ENCODE measurements at regions not wholly inside any gene's neighbourhood (a gene's known extent, or its start where the extent isn't known, plus 50 kb on each side); places are given as distances from the start of the nearest gene placed in this dataset.

DNA sequence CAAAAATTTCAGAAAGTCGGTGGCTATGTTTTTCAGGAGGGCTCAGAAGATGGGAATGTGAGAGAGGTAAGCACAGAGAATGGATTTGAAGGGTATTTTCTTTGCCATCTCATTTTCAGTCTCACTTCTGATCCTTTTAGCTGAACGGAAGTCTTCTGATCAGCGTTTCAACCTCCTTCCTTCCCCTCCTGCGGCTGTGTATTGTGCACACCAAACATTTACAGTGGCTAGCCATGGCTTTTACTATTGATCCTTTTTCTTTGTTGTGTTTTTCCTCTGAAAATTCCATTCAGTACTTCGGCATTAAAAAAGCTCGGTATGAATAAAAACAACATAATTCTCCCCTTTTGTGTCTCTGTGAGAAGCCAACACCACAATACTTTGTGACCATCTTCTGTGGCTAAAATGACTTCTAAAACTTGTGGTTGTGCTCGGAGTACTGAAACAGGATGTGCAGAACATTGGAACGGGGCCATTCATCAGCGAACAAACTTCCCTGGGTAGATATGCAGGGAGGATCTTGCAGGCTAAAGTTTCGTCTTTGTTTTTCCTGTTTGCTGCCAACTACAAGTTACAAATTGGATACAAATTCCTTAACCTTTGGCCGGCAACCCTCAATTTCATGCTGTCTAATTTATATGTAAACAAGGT is 260.8 kb upstream of the FAM98A start:
- Histone ChIP-seq H3K4me1 (ENCODE audit: insufficient read depth, low read length, poor library complexity, severe bottlenecking) (no peaks in the 10 kb centered on the region), H3K4me3 (ENCODE audit: low read depth, low read length, poor library complexity, severe bottlenecking) (no peak overlapping the region), H3K27ac (ENCODE audit: low read depth, low read length, poor library complexity, severe bottlenecking) (no peak overlapping the region), H4K20me1 (ENCODE audit: insufficient read depth, low read length) (no peaks in the 10 kb centered on the region), H3K9me3 (ENCODE audit: low read length) (no peaks in the 10 kb centered on the region), H3K4me2 (ENCODE audit: low read length) (no peak overlapping the region), H3K79me2 (ENCODE audit: insufficient read depth, low read depth, low read length) (no peaks in the 10 kb centered on the region), H2AFZ (ENCODE audit: low read length) (no peak overlapping the region), H3K9me2 (ENCODE audit: insufficient read depth, low read length) (no peaks in the 10 kb centered on the region), H3K36me3 (ENCODE audit: insufficient read depth, low read length) (no peaks in the 10 kb centered on the region)
- CTCF ChIA-PET (ENCODE audit: unreplicated experiment): no interaction called here
- intact Hi-C loops (cut with micrococcal nuclease; ENCODE audit: unreplicated experiment): no loop called here
- no TSS peak for BruUV-seq (replicated peaks)
- TF ChIP-seq EZH2phosphoT487 (IDR thresholded peaks at IDR 0.05; ENCODE audit: borderline replicate concordance, low read depth, low read length): no peak
- TF ChIP-seq, protein P1, sequence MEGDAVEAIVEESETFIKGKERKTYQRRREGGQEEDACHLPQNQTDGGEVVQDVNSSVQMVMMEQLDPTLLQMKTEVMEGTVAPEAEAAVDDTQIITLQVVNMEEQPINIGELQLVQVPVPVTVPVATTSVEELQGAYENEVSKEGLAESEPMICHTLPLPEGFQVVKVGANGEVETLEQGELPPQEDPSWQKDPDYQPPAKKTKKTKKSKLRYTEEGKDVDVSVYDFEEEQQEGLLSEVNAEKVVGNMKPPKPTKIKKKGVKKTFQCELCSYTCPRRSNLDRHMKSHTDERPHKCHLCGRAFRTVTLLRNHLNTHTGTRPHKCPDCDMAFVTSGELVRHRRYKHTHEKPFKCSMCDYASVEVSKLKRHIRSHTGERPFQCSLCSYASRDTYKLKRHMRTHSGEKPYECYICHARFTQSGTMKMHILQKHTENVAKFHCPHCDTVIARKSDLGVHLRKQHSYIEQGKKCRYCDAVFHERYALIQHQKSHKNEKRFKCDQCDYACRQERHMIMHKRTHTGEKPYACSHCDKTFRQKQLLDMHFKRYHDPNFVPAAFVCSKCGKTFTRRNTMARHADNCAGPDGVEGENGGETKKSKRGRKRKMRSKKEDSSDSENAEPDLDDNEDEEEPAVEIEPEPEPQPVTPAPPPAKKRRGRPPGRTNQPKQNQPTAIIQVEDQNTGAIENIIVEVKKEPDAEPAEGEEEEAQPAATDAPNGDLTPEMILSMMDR (conservative IDR thresholded peaks at IDR 0.05; ENCODE audit: low read length): no peak
- no peak for DNase-seq (ENCODE audit: low spot score)
- POLR2A ChIA-PET: no interaction called here

DNA sequence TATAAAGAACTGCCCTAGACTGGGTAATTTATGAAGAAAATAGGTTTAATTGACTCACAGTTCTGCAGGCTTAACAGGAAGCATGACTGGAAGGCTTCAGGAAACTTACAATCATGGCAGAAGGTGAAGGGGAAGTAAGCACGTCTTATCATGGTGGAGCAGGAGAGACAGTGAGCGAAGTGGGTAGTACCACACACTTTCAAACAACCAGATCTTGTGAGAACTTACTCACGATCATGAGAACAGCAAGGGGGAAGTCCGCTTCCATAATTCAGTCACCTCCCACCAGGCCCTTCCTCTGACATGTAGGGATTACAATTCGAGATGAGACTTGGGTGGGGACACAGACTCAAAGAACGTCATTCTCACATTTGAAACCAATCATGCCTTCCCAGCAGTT is 260.1 kb upstream of the FAM98A start:
- H3K9me2 ChIP-seq (ENCODE audit: insufficient read depth, low read length): no peaks in the 10 kb centered on the region
- no peak overlapping the region for H2AFZ ChIP-seq (ENCODE audit: low read length)
- H3K4me1 ChIP-seq (ENCODE audit: insufficient read depth, low read length, poor library complexity, severe bottlenecking): no peaks in the 10 kb centered on the region
- no peaks in the 10 kb centered on the region for H3K79me2 ChIP-seq (ENCODE audit: insufficient read depth, low read depth, low read length)
- POLR2A ChIA-PET: no interaction called here
- no peak for DNase-seq (ENCODE audit: low spot score)
- no peak overlapping the region for H3K4me2 ChIP-seq (ENCODE audit: low read length)
- no peaks in the 10 kb centered on the region for H4K20me1 ChIP-seq (ENCODE audit: insufficient read depth, low read length)
- BruUV-seq (replicated peaks): no TSS peak
- intact Hi-C loops (cut with micrococcal nuclease; ENCODE audit: unreplicated experiment): no loop called here
- no peak overlapping the region for H3K4me3 ChIP-seq (ENCODE audit: low read depth, low read length, poor library complexity, severe bottlenecking)
- no peak overlapping the region for H3K27ac ChIP-seq (ENCODE audit: low read depth, low read length, poor library complexity, severe bottlenecking)
- CTCF ChIA-PET (ENCODE audit: unreplicated experiment): no interaction called here
- H3K36me3 ChIP-seq (ENCODE audit: insufficient read depth, low read length): no peaks in the 10 kb centered on the region
- no peak for TF ChIP-seq EZH2phosphoT487 (IDR thresholded peaks at IDR 0.05; ENCODE audit: borderline replicate concordance, low read depth, low read length)
- TF ChIP-seq, protein P1 (conservative IDR thresholded peaks at IDR 0.05; ENCODE audit: low read length): no peak
- no peaks in the 10 kb centered on the region for H3K9me3 ChIP-seq (ENCODE audit: low read length)

DNA sequence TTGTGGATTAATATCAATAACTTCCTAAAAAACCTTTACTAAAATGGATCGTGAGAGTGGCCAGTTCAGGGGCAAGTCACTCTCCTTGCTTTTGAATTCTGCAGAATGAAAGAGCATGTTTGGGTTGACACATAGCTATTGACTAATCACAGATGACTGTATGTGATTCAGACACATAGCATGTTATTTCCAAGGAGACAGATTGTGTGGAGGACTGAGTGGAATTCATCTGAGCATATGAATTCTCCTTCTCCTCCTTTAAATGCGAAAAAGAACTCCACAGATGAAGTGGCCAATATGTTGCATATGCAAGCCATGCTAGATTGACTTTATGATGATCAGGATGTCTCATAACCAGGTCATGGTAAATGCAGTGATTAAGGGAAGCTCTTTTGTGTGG is 249.4 kb upstream of the FAM98A start:
- Histone ChIP-seq H3K4me3 (ENCODE audit: low read depth, low read length, poor library complexity, severe bottlenecking) (no peak overlapping the region), H3K4me1 (ENCODE audit: insufficient read depth, low read length, poor library complexity, severe bottlenecking) (no peaks in the 10 kb centered on the region), H3K36me3 (ENCODE audit: insufficient read depth, low read length) (no peaks in the 10 kb centered on the region), H2AFZ (ENCODE audit: low read length) (no peak overlapping the region), H3K27ac (ENCODE audit: low read depth, low read length, poor library complexity, severe bottlenecking) (no peak overlapping the region), H3K9me2 (ENCODE audit: insufficient read depth, low read length) (no peaks in the 10 kb centered on the region), H4K20me1 (ENCODE audit: insufficient read depth, low read length) (no peaks in the 10 kb centered on the region), H3K9me3 (ENCODE audit: low read length) (no peaks in the 10 kb centered on the region), H3K4me2 (ENCODE audit: low read length) (no peak overlapping the region), H3K79me2 (ENCODE audit: insufficient read depth, low read depth, low read length) (no peaks in the 10 kb centered on the region)
- intact Hi-C loops (cut with micrococcal nuclease; ENCODE audit: unreplicated experiment): no loop called here
- BruUV-seq (replicated peaks): no TSS peak
- ChIA-PET CTCF (ENCODE audit: unreplicated experiment) (no interaction called here), POLR2A (no interaction called here)
- no peak for DNase-seq (ENCODE audit: low spot score)
- TF ChIP-seq, protein P1 (conservative IDR thresholded peaks at IDR 0.05; ENCODE audit: low read length): no peak
- TF ChIP-seq EZH2phosphoT487 (IDR thresholded peaks at IDR 0.05; ENCODE audit: borderline replicate concordance, low read depth, low read length): no peak

All from OCI-LY7 (cell line).